ENCODE measurements at regions not wholly inside any gene's neighbourhood (a gene's known extent, or its start where the extent isn't known, plus 50 kb on each side); places are given as distances from the start of the nearest gene placed in this dataset.
"Not testable (repeated sequence)": the region's sequence is repeated elsewhere in the genome, so short reads cannot be mapped to it uniquely, and the experiment has no call there.

DNA sequence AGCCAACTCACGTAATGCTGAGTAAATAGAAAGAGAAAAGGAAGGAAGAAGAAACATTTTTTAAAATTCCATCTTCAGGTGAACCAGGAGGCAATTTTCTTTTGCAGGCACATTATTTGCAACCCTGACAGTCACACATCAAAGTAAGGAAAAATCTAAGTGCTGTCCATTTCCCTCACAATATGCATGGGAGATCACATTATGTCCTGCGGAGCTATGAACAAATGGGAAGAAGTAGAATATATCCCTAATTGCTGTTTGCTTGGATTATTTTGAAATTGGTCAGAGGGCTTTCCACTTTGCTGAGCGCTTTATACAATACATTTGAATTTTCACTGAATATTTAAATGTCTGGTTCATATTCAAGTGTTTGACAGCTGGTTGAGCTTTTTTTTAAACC, 133.8 kb upstream of the API5 start:
- H3K27ac ChIP-seq (ENCODE audit: low read length): peak overlapping the region; percentile 35
- H3K4me3 ChIP-seq (ENCODE audit: low read length): peak overlapping the region; percentile 19
- H4K20me1 ChIP-seq (ENCODE audit: insufficient read depth): no peaks in the 10 kb centered on the region
- H3K27me3 ChIP-seq (ENCODE audit: insufficient read depth, low read depth, low read length): no peaks in the 10 kb centered on the region
- no peaks in the 10 kb centered on the region for H3K9me3 ChIP-seq (ENCODE audit: low read length)
- no peaks in the 10 kb centered on the region for H3K36me3 ChIP-seq (ENCODE audit: insufficient read depth, low read length)
- no peak for TF ChIP-seq EZH2 (IDR thresholded peaks at IDR 0.05; ENCODE audit: borderline replicate concordance, insufficient read depth, low read length, poor library complexity, severe bottlenecking)
- TF ChIP-seq TAF1 (IDR thresholded peaks at IDR 0.05; ENCODE audit: low read depth): no peak
- peak; percentile 32 for TF ChIP-seq EP300 (conservative IDR thresholded peaks at IDR 0.05; ENCODE audit: poor library complexity, severe bottlenecking)
- TF ChIP-seq POLR2AphosphoS5 (IDR thresholded peaks at IDR 0.05): peak; percentile 45
- TF ChIP-seq, protein P1, sequence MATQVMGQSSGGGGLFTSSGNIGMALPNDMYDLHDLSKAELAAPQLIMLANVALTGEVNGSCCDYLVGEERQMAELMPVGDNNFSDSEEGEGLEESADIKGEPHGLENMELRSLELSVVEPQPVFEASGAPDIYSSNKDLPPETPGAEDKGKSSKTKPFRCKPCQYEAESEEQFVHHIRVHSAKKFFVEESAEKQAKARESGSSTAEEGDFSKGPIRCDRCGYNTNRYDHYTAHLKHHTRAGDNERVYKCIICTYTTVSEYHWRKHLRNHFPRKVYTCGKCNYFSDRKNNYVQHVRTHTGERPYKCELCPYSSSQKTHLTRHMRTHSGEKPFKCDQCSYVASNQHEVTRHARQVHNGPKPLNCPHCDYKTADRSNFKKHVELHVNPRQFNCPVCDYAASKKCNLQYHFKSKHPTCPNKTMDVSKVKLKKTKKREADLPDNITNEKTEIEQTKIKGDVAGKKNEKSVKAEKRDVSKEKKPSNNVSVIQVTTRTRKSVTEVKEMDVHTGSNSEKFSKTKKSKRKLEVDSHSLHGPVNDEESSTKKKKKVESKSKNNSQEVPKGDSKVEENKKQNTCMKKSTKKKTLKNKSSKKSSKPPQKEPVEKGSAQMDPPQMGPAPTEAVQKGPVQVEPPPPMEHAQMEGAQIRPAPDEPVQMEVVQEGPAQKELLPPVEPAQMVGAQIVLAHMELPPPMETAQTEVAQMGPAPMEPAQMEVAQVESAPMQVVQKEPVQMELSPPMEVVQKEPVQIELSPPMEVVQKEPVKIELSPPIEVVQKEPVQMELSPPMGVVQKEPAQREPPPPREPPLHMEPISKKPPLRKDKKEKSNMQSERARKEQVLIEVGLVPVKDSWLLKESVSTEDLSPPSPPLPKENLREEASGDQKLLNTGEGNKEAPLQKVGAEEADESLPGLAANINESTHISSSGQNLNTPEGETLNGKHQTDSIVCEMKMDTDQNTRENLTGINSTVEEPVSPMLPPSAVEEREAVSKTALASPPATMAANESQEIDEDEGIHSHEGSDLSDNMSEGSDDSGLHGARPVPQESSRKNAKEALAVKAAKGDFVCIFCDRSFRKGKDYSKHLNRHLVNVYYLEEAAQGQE (IDR thresholded peaks at IDR 0.05; ENCODE audit: borderline replicate concordance): peak; percentile 92
- H3K9me2 ChIP-seq (ENCODE audit: insufficient read depth, low read length): no peaks in the 10 kb centered on the region
- peak overlapping the region; percentile 10 for H3K4me2 ChIP-seq (ENCODE audit: low read length)
- H3K79me2 ChIP-seq (replicated peaks; ENCODE audit: insufficient read depth, low read length): no peaks in the 10 kb centered on the region
- no peaks in the 10 kb centered on the region for H3F3A ChIP-seq (ENCODE audit: insufficient read depth, low read length, poor library complexity, severe bottlenecking)
- no peak overlapping the region for H2AFZ ChIP-seq (ENCODE audit: low read depth, low read length)
- no peak overlapping the region for H3K9ac ChIP-seq (ENCODE audit: low read length)

DNA sequence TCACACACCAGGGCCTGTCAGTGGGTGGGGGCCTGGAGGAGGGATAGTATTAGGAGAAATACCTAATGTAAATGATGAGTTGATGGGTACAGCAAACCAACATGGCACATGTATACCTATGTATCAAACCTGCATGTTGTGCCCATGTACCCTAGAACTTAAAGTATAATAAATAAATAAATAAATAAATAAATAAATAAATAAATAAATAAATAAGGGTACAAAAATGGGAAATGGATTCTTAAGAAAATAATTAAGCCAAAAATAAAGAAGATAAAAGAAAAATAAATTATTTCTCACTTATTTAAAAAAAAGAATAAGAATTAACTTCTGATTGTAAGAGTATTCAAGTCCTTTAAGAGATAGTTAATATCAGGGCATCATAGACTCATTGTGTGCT, 117.3 kb upstream of the API5 start:
- H3K27ac ChIP-seq (ENCODE audit: low read length); H3K9me3 ChIP-seq (ENCODE audit: low read length); H4K20me1 ChIP-seq (ENCODE audit: insufficient read depth); H3K4me3 ChIP-seq (ENCODE audit: low read length); H3K79me2 ChIP-seq (replicated peaks; ENCODE audit: insufficient read depth, low read length); H3K9me2 ChIP-seq (ENCODE audit: insufficient read depth, low read length); H2AFZ ChIP-seq (ENCODE audit: low read depth, low read length); H3K9ac ChIP-seq (ENCODE audit: low read length); H3K36me3 ChIP-seq (ENCODE audit: insufficient read depth, low read length); H3K27me3 ChIP-seq (ENCODE audit: insufficient read depth, low read depth, low read length); H3F3A ChIP-seq (ENCODE audit: insufficient read depth, low read length, poor library complexity, severe bottlenecking); H3K4me2 ChIP-seq (ENCODE audit: low read length): not testable (repeated sequence)

DNA sequence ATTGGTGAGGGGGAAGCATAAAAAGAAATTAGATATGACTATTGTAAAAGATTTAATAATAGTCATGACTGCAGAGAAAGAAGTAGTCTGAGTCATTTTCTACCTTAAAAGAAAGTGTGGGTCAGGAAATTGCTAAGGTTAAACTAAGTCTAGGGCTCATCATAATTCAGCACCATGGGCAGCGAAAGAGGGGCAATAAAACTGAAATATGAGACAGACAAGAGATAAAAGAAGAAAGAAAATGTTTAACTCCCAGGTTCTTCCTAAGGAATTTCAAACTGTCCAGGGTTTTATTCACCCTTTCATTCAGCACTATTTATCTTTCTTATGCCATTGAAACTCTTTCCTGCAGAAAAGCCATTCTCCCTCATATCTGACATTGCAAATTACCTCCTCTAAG, 114.4 kb upstream of the API5 start:
- no peak overlapping the region for H3K27ac ChIP-seq (ENCODE audit: low read length)
- H3K4me3 ChIP-seq (ENCODE audit: low read length): no peak overlapping the region
- H3F3A ChIP-seq (ENCODE audit: insufficient read depth, low read length, poor library complexity, severe bottlenecking): no peaks in the 10 kb centered on the region
- no peaks in the 10 kb centered on the region for H3K9me2 ChIP-seq (ENCODE audit: insufficient read depth, low read length)
- no peak overlapping the region for H3K4me2 ChIP-seq (ENCODE audit: low read length)
- H3K9me3 ChIP-seq (ENCODE audit: low read length): no peaks in the 10 kb centered on the region
- H2AFZ ChIP-seq (ENCODE audit: low read depth, low read length): no peak overlapping the region
- no peaks in the 10 kb centered on the region for H4K20me1 ChIP-seq (ENCODE audit: insufficient read depth)
- H3K36me3 ChIP-seq (ENCODE audit: insufficient read depth, low read length): no peaks in the 10 kb centered on the region
- TF ChIP-seq SMC3 (conservative IDR thresholded peaks at IDR 0.05; ENCODE audit: poor library complexity) (no peak), POLR2AphosphoS5 (IDR thresholded peaks at IDR 0.05) (no peak), EP300 (conservative IDR thresholded peaks at IDR 0.05; ENCODE audit: poor library complexity, severe bottlenecking) (no peak), MXI1 (conservative IDR thresholded peaks at IDR 0.05; ENCODE audit: poor library complexity, severe bottlenecking) (no peak), RAD21 (conservative IDR thresholded peaks at IDR 0.05) (no peak), TAF1 (IDR thresholded peaks at IDR 0.05; ENCODE audit: low read depth) (no peak), EZH2 (IDR thresholded peaks at IDR 0.05; ENCODE audit: borderline replicate concordance, insufficient read depth, low read length, poor library complexity, severe bottlenecking) (no peak)
- TF ChIP-seq, protein P1 (IDR thresholded peaks at IDR 0.05; ENCODE audit: borderline replicate concordance): no peak
- TF ChIP-seq, protein P2, sequence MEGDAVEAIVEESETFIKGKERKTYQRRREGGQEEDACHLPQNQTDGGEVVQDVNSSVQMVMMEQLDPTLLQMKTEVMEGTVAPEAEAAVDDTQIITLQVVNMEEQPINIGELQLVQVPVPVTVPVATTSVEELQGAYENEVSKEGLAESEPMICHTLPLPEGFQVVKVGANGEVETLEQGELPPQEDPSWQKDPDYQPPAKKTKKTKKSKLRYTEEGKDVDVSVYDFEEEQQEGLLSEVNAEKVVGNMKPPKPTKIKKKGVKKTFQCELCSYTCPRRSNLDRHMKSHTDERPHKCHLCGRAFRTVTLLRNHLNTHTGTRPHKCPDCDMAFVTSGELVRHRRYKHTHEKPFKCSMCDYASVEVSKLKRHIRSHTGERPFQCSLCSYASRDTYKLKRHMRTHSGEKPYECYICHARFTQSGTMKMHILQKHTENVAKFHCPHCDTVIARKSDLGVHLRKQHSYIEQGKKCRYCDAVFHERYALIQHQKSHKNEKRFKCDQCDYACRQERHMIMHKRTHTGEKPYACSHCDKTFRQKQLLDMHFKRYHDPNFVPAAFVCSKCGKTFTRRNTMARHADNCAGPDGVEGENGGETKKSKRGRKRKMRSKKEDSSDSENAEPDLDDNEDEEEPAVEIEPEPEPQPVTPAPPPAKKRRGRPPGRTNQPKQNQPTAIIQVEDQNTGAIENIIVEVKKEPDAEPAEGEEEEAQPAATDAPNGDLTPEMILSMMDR (IDR thresholded peaks at IDR 0.05; ENCODE audit: poor library complexity, severe bottlenecking): no peak
- no peaks in the 10 kb centered on the region for H3K27me3 ChIP-seq (ENCODE audit: insufficient read depth, low read depth, low read length)
- no peaks in the 10 kb centered on the region for H3K79me2 ChIP-seq (replicated peaks; ENCODE audit: insufficient read depth, low read length)
- no peak overlapping the region for H3K9ac ChIP-seq (ENCODE audit: low read length)
